Tibial artery (tissue), 4 donors: ENCODE measurements at regions not wholly inside any gene's neighbourhood (a gene's known extent, or its start where the extent isn't known, plus 50 kb on each side); places are given as distances from the start of the nearest gene placed in this dataset.

Experiments used
- DNase-seq, 2 donors: peaks; one replicate each; pipeline ENCODE4 v3.0.0-alpha.2; 2019
- H3K27ac ChIP-seq, 2 donors: fragments of 200-600 bp; sonication (generic) in 1 of 2; 1 replicate in 1 of 2; 2 replicates in 1 of 2; pipeline ENCODE4 v1.5.1; 2018 to 2019; ENCODE audit warnings: mild to moderate bottlenecking in 1 of 2
- H3K27me3 ChIP-seq, 2 donors: fragments of 200-600 bp; sonication (generic) in 1 of 2; one replicate each; pipeline versions ENCODE4 v1.5.1 to v1.6.0; 2016 to 2019
- H3K36me3 ChIP-seq, 3 donors: fragments of 200-600 bp; sonication (generic) in 2 of 3; one replicate each; pipeline ENCODE4 v1.5.1; 2016 to 2019; ENCODE audit warnings: mild to moderate bottlenecking in 2 of 3
- H3K4me1 ChIP-seq, 4 donors: fragments of 200-600 bp; sonication (generic) in 2 of 4; 1 replicate in 3 of 4; 2 replicates in 1 of 4; pipeline ENCODE4 v1.5.1; 2016 to 2019
- H3K4me3 ChIP-seq, 2 donors: fragments of 200-600 bp; sonication (generic) in 1 of 2; 1 replicate in 1 of 2; 2 replicates in 1 of 2; pipeline ENCODE4 v1.5.1; 2018 to 2019; ENCODE audit warnings: mild to moderate bottlenecking in 2 of 2
- H3K9me3 ChIP-seq, 3 donors: fragments of 200-600 bp; sonication (generic) in 1 of 3; one replicate each; pipeline ENCODE4 v1.5.1; 2016 to 2019
- CTCF ChIP-seq, 2 experiments: fragments of 200-600 bp in 1 of 2; fragments of 450-650 bp in 1 of 2; IDR thresholded peaks; one replicate each; pipeline ENCODE4 v1.5.1; 2017 to 2019; ENCODE audit warnings: antibody characterized with exemption in 2 of 2, mild to moderate bottlenecking in 1 of 2, moderate library complexity in 1 of 2
- intact Hi-C: fragments of 100-400 bp; cut with DNase I; formaldehyde crosslinking; loops from one replicate; pipeline ENCODE4 v1.15.0; 2023; ENCODE audit warnings: low total_unique reads

DNA sequence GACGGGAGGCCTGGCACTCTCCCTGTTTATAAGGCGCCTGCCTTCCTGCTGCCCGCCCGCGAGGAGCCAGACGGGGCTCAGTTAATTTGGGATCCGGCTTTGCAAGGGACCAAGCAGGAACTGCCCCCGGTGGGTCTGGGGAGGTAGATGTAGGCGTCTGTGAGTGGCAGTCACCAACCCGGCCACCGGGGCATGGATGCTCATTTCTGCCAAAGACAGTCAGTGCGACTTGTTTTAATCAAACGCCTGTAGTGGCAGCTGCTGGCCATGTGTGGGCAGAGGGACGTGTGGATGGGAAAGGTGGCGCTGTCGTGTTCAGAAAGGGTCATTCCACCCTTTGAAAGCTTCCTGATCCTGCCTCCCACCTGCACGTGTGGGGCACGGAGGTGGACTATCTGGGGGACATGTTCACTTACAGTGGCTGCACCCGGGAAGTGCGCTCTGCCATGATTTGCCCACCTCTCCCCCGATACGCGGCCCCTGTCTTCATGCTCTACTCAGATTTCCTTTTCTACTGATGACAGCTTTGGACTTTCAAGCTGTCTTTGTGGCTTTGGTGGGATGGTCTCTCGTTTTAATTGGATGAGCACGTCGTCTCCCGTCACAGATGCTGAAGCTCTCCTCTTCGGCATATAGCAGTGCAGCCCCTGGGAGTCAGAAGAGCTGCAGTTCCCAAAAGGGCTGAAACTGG lies 60.3 kb upstream of the CIBAR2 start:
- Histone ChIP-seq H3K4me3 (peak overlapping the region; percentile 9 to 15), H3K27ac (no peak overlapping the region), H3K9me3 (no peaks in the 10 kb centered on the region), H3K4me1 (peaks cover 0 to 62% (median 40%) of the 10 kb centered on the region in 4 donors), H3K36me3 (no peaks in the 10 kb centered on the region), H3K27me3 (no peaks in the 10 kb centered on the region)
- TF ChIP-seq CTCF (IDR thresholded peaks at IDR 0.05): peak in 1 of 2 experiments; percentile 6
- no peak for DNase-seq
- intact Hi-C loops: no loop called here

DNA sequence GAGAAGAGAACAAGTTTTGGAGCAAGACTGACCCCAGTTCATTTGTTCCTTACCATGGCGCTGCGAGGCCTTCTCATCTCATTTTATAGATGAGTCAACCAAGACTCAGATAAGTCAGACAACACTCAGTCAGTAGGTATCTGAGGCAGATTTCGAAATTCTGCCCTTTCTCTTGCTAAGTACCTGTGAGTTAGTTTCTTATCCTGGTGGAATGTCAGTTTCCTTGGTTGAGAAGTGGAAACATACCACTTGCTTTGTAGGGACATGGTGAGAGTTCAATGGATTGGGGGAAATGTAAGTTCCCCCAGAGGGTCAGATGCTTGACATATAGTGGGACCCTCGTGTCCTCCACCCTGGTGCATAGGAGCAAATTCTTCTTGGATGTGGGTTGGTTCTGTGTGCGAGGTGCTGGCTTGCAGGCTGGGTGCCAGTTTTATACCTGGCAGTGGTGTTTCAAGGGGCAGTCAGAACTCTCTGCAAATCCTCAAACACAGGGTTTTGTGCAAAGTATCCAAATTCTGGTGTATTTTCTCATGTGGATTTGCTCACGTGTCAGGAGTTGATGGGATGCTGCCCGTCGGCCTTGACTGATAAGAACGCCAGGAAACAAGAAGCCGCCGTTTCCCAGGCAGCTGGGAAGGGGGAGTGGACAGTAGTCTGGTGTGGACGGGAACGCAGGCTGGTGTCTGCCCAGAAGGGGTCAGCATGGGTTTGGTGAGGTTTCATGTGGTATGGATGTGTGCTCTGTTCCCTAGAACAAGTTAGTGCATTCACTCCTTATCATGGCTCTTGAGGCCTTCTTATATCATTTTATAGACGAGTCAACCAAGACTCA lies 61.1 kb upstream of the CIBAR2 start:
- Histone ChIP-seq H3K4me3 (no peak overlapping the region), H3K27ac (peak overlapping the region; percentile 13 to 54), H3K9me3 (no peaks in the 10 kb centered on the region), H3K27me3 (no peaks in the 10 kb centered on the region), H3K36me3 (no peaks in the 10 kb centered on the region), H3K4me1 (peaks cover 0 to 58% (median 39%) of the 10 kb centered on the region in 4 donors)
- intact Hi-C loops: no loop called here
- no peak for TF ChIP-seq CTCF (IDR thresholded peaks at IDR 0.05)
- DNase-seq: no peak

- Histone ChIP-seq H3K27me3 (no peaks in the 10 kb centered on the region), H3K4me1 (peaks cover 0 to 54% (median 35%) of the 10 kb centered on the region in 4 donors), H3K9me3 (no peaks in the 10 kb centered on the region), H3K27ac (peak overlapping the region; percentile 13 to 54), H3K36me3 (no peaks in the 10 kb centered on the region), H3K4me3 (no peak overlapping the region)
- no peak for DNase-seq
- no peak for TF ChIP-seq CTCF (IDR thresholded peaks at IDR 0.05)
- intact Hi-C loops: no loop called here
Measured at GRCh38 chr16:85173981-85174751, 61.9 kb upstream of the CIBAR2 start.

- no peaks in the 10 kb centered on the region for H3K36me3 ChIP-seq
- H3K9me3 ChIP-seq: no peaks in the 10 kb centered on the region
- H3K4me1 ChIP-seq: peaks cover 0 to 48% (median 28%) of the 10 kb centered on the region in 4 donors
- no peak overlapping the region for H3K27ac ChIP-seq
- no peaks in the 10 kb centered on the region for H3K27me3 ChIP-seq
- intact Hi-C loops: no loop called here
- DNase-seq: no peak
- no peak for TF ChIP-seq CTCF (IDR thresholded peaks at IDR 0.05)
- H3K4me3 ChIP-seq: no peak overlapping the region
Measured at GRCh38 chr16:85174871-85175723, 62.8 kb upstream of the CIBAR2 start.

- TF ChIP-seq CTCF (IDR thresholded peaks at IDR 0.05): no peak
- no peak for DNase-seq
- Histone ChIP-seq H3K4me3 (no peak overlapping the region), H3K27me3 (no peaks in the 10 kb centered on the region), H3K27ac (no peak overlapping the region), H3K36me3 (no peaks in the 10 kb centered on the region), H3K9me3 (no peaks in the 10 kb centered on the region), H3K4me1 (peaks cover 0 to 42% (median 25%) of the 10 kb centered on the region in 4 donors)
- intact Hi-C loops: no loop called here
Measured at GRCh38 chr16:85175724-85176233, 63.5 kb upstream of the CIBAR2 start.
